ENCODE measurements at regions not wholly inside any gene's neighbourhood (a gene's known extent, or its start where the extent isn't known, plus 50 kb on each side); places are given as distances from the start of the nearest gene placed in this dataset.

- TF ChIP-seq CTCF (IDR thresholded peaks at IDR 0.05) (no peak), BHLHE40 (IDR thresholded peaks at IDR 0.05; ENCODE audit: low read depth, low read length) (no peak), MAFK (IDR thresholded peaks at IDR 0.05; ENCODE audit: partially characterized antibody) (peak; percentile 34), JUN (IDR thresholded peaks at IDR 0.05) (no peak), CHD2 (IDR thresholded peaks at IDR 0.05; ENCODE audit: low read length, partially characterized antibody) (no peak), TP53 (CRISPR knock-in tag; IDR thresholded peaks at IDR 0.05) (no peak), POLR2A (IDR thresholded peaks at IDR 0.05; ENCODE audit: low read length) (no peak), CBX8 (IDR thresholded peaks at IDR 0.05) (no peak), MAX (IDR thresholded peaks at IDR 0.05) (no peak), HOXB13 (CRISPR knock-in tag; IDR thresholded peaks at IDR 0.05; ENCODE audit: low read depth) (no peak)
These were observed 484.4 kb downstream of the TMEM121 start for GRCh38 chr14:106010783-106011182.
